H1 (cell line): ENCODE measurements at regions not wholly inside any gene's neighbourhood (a gene's known extent, or its start where the extent isn't known, plus 50 kb on each side); places are given as distances from the start of the nearest gene placed in this dataset.

Experiments used
- CHD7 ChIP-seq: fragments of 300-600 bp; sonication (generic); IDR thresholded peaks from 2 replicates; pipeline ENCODE4 v1.7.1; 2012; ENCODE audit warnings: low read length, moderate library complexity, mild to moderate bottlenecking, inconsistent platforms; ENCODE audit not compliant: insufficient replicate concordance
- FOSL1 ChIP-seq: IDR thresholded peaks from 2 replicates; pipeline ENCODE4 v1.6.1; 2011; ENCODE audit warnings: mild to moderate bottlenecking, low read depth, low read length, moderate library complexity; ENCODE audit not compliant: insufficient read depth
- KDM4A ChIP-seq: IDR thresholded peaks from one replicate; pipeline ENCODE4 v1.7.1; 2012; ENCODE audit warnings: low read depth, mild to moderate bottlenecking, moderate library complexity, low read length, inconsistent platforms; ENCODE audit not compliant: severe bottlenecking
- KDM5A ChIP-seq: fragments of 200-600 bp; IDR thresholded peaks from 2 replicates; pipeline ENCODE4 v1.7.1; 2012; ENCODE audit warnings: mild to moderate bottlenecking, low read length, inconsistent platforms, mixed read lengths
- NANOG ChIP-seq: IDR thresholded peaks from 2 replicates; pipeline ENCODE4 v1.6.1; 2011; ENCODE audit warnings: low read length, low read depth, mild to moderate bottlenecking, inconsistent platforms; ENCODE audit not compliant: insufficient read depth, poor library complexity, severe bottlenecking
- POLR2A ChIP-seq, 2 experiments: IDR thresholded peaks; 1 replicate in 1 of 2; 2 replicates in 1 of 2; pipeline ENCODE4 v1.6.1; 2011; ENCODE audit warnings: low read depth in 2 of 2, low read length in 2 of 2, mild to moderate bottlenecking in 2 of 2; ENCODE audit errors: control extremely low read depth in 1 of 2
- TF ChIP-seq, protein P1 (sequence below): IDR thresholded peaks from 2 replicates; pipeline ENCODE4 v1.6.1; 2012; ENCODE audit warnings: low read length, inconsistent platforms

DNA sequence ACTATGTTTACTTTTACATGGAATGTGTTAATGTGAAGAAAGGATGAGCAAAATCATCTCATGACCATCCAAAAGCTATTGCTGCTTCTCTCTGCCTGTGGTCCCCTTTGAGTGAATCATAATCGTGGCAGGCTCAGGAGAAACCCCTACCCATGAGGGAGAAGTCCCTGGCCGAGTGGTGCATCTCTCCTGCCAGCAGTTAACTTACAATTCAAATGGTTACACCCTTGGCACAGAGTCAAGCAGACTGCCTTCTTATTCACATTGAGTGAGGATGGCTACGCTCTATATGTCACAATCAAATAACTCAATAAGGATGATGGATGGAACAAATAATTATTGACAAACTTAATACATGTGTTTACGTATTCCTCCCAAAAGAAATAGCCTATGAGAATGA, 179.1 kb downstream of the FGF1 start (continued):
- TF ChIP-seq CHD7 (no peak), KDM4A (no peak), POLR2A (IDR thresholded peaks at IDR 0.05; ENCODE audit: control extremely low read depth in 1 of 2, low read depth in 2 of 2, low read length in 2 of 2) (no peak), NANOG (no peak), KDM5A (no peak), FOSL1 (no peak)
- TF ChIP-seq, protein P1, sequence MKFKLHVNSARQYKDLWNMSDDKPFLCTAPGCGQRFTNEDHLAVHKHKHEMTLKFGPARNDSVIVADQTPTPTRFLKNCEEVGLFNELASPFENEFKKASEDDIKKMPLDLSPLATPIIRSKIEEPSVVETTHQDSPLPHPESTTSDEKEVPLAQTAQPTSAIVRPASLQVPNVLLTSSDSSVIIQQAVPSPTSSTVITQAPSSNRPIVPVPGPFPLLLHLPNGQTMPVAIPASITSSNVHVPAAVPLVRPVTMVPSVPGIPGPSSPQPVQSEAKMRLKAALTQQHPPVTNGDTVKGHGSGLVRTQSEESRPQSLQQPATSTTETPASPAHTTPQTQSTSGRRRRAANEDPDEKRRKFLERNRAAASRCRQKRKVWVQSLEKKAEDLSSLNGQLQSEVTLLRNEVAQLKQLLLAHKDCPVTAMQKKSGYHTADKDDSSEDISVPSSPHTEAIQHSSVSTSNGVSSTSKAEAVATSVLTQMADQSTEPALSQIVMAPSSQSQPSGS, result no peak
